IMR-90 (cell line): ENCODE measurements at regions not wholly inside any gene's neighbourhood (a gene's known extent, or its start where the extent isn't known, plus 50 kb on each side); places are given as distances from the start of the nearest gene placed in this dataset.

ENCODE experiments used
- BHLHE40 ChIP-seq: fragments of 150-350 bp; IDR thresholded peaks from 2 replicates; pipeline ENCODE4 v1.6.1; 2016; ENCODE audit warnings: mild to moderate bottlenecking, low read depth, low read length
- CEBPB ChIP-seq: IDR thresholded peaks from 2 replicates; pipeline ENCODE4 v1.6.1; 2012; ENCODE audit warnings: low read depth, low read length, improper control_type of control experiment
- FOS ChIP-seq: fragments of 150-350 bp; IDR thresholded peaks from 2 replicates; pipeline ENCODE4 v1.6.1; 2016; ENCODE audit warnings: low read depth, low read length
- MAFK ChIP-seq: IDR thresholded peaks from 2 replicates; pipeline ENCODE4 v1.6.1; 2012; ENCODE audit warnings: low read depth, low read length, improper control_type of control experiment
- MAZ ChIP-seq: IDR thresholded peaks from 2 replicates; pipeline ENCODE4 v1.6.1; 2012; ENCODE audit warnings: low read depth, mild to moderate bottlenecking, low read length, improper control_type of control experiment, moderate library complexity, borderline replicate concordance
- POLR2A ChIP-seq: IDR thresholded peaks from 2 replicates; pipeline ENCODE4 v1.6.1; 2012; ENCODE audit warnings: mild to moderate bottlenecking, low read depth, low read length
- RAD21 ChIP-seq: IDR thresholded peaks from 2 replicates; pipeline ENCODE4 v1.6.1; 2012; ENCODE audit warnings: low read length, improper control_type of control experiment
- RFX5 ChIP-seq: IDR thresholded peaks from 2 replicates; pipeline ENCODE4 v1.8.0; 2012; ENCODE audit warnings: low read depth, mild to moderate bottlenecking, low read length, moderate library complexity
- SMC3 ChIP-seq: fragments of 150-350 bp; IDR thresholded peaks from 2 replicates; pipeline ENCODE4 v1.6.1; 2016; ENCODE audit warnings: low read depth, mild to moderate bottlenecking, antibody characterized with exemption, low read length, moderate library complexity
- USF2 ChIP-seq: fragments of 150-350 bp; IDR thresholded peaks from 2 replicates; pipeline ENCODE4 v1.6.1; 2017; ENCODE audit warnings: mild to moderate bottlenecking, antibody characterized with exemption, low read length, low read depth
- TF ChIP-seq, protein P1 (sequence below): conservative IDR thresholded peaks from 2 replicates; pipeline ENCODE4 v1.5.1; 2012; ENCODE audit warnings: mild to moderate bottlenecking, low read depth, low read length, improper control_type of control experiment
- TF ChIP-seq, protein P2 (sequence below): fragments of 150-350 bp; IDR thresholded peaks from 2 replicates; pipeline ENCODE4 v1.6.1; 2016; ENCODE audit warnings: low read depth, mild to moderate bottlenecking, low read length, moderate library complexity, borderline replicate concordance

- no peak for TF ChIP-seq SMC3
- TF ChIP-seq POLR2A: no peak
- TF ChIP-seq, protein P1, sequence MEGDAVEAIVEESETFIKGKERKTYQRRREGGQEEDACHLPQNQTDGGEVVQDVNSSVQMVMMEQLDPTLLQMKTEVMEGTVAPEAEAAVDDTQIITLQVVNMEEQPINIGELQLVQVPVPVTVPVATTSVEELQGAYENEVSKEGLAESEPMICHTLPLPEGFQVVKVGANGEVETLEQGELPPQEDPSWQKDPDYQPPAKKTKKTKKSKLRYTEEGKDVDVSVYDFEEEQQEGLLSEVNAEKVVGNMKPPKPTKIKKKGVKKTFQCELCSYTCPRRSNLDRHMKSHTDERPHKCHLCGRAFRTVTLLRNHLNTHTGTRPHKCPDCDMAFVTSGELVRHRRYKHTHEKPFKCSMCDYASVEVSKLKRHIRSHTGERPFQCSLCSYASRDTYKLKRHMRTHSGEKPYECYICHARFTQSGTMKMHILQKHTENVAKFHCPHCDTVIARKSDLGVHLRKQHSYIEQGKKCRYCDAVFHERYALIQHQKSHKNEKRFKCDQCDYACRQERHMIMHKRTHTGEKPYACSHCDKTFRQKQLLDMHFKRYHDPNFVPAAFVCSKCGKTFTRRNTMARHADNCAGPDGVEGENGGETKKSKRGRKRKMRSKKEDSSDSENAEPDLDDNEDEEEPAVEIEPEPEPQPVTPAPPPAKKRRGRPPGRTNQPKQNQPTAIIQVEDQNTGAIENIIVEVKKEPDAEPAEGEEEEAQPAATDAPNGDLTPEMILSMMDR: no peak
- TF ChIP-seq RFX5: no peak
- TF ChIP-seq BHLHE40: no peak
- no peak for TF ChIP-seq CEBPB
- TF ChIP-seq, protein P2, sequence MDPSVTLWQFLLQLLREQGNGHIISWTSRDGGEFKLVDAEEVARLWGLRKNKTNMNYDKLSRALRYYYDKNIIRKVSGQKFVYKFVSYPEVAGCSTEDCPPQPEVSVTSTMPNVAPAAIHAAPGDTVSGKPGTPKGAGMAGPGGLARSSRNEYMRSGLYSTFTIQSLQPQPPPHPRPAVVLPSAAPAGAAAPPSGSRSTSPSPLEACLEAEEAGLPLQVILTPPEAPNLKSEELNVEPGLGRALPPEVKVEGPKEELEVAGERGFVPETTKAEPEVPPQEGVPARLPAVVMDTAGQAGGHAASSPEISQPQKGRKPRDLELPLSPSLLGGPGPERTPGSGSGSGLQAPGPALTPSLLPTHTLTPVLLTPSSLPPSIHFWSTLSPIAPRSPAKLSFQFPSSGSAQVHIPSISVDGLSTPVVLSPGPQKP: no peak
- TF ChIP-seq USF2: no peak
- no peak for TF ChIP-seq RAD21
- TF ChIP-seq FOS: no peak
- TF ChIP-seq MAZ: no peak
- no peak for TF ChIP-seq MAFK
These were observed 108.6 kb downstream of the RAB11FIP2 start for GRCh38 chr10:117938104-117938503.
